ENCODE measurements at regions not wholly inside any gene's neighbourhood (a gene's known extent, or its start where the extent isn't known, plus 50 kb on each side); places are given as distances from the start of the nearest gene placed in this dataset.

DNA sequence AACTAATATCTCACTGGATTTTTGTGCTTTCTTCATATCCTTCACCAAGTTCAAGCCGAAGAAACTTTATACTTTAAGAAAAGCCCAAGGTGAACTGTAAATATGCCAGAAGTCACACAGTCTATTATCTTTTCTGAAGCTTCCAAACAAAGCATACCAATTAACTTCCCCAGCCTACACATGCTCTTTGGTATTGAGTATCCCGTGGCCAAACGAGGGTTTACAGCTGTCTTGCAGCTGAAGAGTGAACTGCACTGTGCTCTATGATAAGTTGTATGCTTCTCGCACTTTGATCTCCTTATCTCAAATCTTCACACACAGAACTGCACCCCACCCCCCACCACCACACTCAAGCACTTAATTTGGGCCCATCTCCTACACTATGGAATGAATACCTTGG is 215.6 kb upstream of the VEPH1 start:
- no peak for DNase-seq (ENCODE audit: low read depth)

DNA sequence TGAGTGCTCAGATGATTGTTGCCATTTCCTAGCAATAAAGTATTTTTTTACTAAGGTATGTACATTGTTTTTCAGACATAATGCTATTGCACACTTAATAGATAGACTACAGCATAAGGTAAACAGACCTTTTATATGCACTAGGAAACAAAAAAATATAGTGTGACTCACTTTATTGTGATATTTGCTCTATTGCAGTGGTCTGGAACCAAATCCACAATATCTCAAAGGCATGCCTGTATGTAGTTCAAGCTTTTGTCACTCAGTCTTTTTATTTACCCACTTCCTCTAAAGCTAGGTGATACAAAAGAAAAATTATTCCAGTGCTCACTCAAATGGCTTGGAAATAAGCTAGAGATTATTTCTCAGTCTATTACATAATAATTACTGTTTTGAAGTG is 209.9 kb upstream of the VEPH1 start:
- DNase-seq (ENCODE audit: low read depth): no peak

DNA sequence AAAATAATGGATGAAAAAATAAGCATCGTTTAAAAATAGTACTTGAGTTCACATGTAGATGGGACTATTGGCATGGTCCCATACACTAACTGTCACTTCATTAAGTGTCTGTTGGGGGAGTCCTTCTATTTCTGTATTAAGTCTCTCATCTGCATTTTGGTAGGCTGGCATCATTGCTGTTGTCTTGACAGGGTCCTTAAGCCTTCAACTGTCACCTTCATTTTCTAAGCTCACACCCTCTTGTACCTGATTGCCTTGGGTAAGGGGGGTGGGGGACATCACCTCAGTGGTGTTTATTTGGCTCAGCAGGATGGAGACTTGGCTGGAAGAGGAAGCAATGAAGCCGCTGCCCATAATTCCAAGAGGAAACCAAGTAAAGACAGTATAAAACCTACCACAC is 202.0 kb upstream of the VEPH1 start:
- DNase-seq (ENCODE audit: low read depth): no peak

DNA sequence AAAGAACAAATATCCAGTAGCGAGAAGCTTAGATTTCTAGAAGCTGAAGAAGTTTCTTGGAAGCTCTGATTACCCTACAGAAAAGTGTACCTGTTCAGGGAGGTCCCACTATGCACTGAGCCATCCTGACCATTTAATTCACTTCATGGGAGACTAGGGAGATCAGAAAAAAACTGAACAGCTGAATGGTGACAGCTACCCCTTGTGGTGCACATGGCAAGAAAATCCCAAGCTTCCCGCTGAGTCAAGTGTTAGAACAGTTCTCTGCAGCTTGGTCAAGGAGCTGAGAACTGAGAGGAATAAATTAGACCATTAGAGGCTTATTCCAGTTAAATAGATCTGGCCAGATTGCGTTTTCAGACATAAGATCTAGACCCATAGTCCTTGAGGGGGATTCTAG is 197.2 kb upstream of the VEPH1 start:
- DNase-seq (ENCODE audit: low read depth): no peak

DNA sequence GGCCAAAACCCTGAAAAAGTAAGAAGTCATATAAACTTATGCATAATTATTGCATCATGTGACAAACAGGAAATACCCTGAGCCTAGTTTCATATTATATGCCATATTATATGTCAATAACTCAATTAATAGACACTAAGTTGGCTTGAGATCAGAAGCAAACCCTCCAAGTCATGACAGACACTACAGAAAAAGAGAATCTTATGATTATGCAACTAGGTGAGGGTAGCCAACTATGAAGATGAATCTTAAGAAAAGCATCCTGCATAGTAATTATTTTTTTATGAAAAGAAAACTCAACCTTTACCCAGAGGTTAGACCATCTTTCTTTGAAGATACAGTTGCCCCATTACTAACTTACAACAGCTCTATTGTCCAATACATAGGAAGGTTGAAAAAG is 192.4 kb upstream of the VEPH1 start:
- no peak for DNase-seq (ENCODE audit: low read depth)

DNA sequence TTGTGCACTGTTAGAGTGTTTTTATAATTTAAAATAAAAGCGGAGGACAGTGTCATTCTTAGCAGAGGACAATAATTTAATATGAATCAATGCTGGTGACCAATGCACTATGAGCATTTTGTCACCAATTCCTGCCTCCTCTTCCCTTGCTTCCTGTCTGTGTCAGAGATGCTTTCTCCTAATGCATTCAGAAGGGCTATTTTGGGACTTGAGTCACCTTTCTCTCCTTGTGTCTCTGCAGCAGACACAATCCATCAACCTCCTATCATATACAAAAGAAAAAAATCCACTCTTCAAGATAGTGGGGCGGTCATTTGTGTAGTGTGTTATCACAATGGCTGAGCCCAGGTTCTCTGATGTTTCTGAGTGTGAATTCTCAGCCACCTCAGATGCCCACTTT is 191.9 kb upstream of the VEPH1 start:
- DNase-seq (ENCODE audit: low read depth): no peak

DNA sequence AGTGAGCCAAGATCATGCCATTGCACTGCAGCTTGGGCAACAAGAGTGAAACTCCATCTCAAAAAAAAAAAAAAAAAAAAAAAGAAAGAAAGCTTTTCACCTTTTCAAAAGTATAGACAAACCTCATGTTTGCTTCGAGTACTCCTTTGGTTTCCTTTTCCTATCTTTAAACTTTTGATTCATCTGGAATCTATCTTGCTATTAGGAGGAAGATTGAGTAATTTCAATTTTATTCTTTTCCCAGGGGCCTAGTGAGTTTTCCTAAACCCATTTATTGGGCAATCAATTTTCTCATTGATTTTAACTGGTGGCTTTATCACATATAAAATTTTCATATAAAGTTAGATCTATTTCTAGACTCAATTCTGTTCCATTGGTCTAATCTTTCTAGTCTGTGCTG is 190.5 kb upstream of the VEPH1 start:
- no peak for DNase-seq (ENCODE audit: low read depth)

DNA sequence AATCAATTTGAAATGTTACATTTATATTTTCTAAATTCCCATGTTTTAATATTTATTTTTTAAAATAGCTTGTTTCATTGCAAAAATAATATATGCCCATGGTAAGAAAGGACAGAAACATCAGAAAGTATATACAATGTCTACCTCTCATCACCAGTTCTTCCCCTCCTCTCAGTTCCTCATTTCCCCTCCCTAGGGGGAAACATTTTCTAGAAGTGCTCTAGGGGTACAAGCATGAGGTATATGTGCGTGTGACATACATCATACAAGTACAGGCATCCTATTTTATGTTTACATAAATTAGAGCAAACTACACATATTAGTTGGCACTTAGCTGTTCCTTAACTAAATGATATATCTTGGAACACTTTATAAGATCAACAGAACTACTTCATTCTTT is 189.3 kb upstream of the VEPH1 start:
- no peak for DNase-seq (ENCODE audit: low read depth)

DNA sequence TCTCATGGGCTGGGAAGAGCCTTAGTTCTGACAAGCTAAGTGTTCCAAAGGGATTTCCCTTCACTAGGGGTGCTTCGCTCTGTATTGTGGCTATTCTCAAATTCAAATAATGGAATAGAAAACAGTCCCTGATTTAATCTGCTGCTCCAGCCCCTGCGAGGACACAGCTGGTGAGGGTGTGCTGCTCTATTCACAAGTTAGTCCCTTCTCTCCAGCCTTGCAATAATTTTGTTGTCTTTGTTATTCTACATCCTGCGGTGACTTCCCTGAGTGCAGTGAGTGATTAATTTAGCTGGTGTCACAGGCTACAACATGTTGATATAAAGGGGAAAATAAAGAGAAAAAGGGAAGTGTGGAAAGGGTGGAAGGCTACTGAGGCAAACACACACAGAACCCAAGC is 180.5 kb upstream of the VEPH1 start:
- no peak for DNase-seq (ENCODE audit: low read depth)

DNA sequence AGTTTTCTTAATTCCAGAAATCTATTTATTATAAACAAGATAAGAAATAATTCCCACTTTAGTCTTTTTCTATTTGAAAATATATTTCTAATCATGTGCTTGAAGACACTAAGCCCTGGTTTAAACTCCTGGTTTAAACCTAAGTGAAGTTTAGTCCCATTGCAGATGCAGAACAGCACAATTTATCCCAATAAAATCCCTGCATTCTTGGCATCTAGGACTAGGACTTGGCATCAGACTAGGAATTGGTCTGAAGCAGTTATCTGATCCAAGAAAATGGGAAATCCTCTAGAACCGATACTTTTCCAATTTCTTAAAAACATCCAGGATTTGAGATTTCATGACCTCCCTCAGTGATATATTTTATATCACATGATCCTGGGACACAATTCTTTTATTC is 168.8 kb upstream of the VEPH1 start:
- no peak for DNase-seq (ENCODE audit: low read depth)

DNA sequence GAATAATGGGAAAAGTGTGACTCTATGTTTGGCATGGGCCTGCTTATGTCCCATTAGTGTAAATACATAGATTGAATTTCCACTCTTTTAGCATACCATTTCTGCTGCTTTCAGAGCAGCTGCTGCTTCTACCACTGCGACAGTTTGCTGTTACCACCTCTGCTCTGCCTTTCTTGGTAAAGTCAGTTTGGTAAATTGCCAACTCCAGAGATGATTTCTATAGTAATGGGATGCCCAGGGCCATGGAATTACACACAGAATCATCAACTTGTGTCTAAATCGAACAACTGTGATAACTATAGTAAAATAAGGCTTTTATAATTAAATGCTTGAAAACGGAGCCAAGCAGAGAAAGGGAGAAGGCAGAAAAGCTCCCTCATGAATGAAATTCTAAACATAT is 168.4 kb upstream of the VEPH1 start:
- no peak for DNase-seq (ENCODE audit: low read depth)

DNA sequence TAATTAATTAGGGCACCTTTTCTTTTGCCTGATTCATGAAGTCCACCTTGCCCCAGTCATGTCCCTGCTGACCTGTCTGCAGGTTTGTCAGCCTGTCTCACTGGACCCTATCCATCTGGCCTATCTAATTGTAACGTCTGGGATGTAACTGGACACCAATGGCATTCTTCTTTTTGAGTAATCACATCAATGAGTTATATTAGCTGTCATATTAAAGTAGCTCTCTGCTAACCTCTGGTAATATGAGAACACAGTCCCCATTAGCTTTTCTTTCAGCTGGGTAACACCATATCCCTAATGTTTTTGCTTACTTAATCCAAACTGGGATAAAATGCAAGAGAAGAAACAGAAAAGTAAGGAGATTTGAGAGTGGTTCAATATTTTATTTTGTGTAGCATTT is 166.2 kb upstream of the VEPH1 start:
- no peak for DNase-seq (ENCODE audit: low read depth)

DNA sequence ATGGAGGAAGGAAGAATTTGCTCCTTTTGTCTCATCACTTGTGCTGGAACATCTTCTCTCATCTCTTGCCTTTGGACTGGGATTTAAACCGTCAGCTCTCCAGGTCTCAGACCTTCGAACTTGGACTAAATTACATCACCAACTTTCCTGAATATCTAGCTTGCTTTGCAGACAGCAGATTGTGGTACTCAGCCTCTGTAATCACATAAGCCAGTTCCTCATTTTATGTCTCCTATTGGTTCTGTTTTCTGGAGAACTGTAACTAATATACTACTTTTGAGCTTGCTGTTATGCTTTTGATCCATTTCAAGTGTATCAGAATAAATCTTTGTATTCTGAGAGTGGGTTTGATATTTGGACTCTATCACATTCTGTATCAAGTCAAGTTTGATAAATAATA is 164.3 kb upstream of the VEPH1 start:
- no peak for DNase-seq (ENCODE audit: low read depth)

DNA sequence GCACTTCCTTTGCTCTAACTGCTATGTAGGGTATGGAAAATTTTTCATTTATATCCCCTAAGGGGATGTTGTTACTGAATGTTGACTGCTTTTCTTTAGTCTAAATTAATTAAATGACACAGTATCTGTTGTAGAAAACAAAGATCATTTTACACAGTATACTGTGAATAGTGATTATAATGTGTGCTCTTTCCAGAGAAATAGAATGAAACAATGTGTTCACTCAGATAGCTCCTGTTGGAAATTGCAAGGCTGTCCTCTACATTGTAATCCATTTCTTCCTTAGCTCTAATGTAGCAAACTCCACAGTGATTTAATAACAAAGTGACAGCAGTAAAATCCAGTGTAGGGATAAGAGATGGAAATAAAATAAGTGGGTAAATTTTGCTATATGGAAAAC is 159.0 kb upstream of the VEPH1 start:
- no peak for DNase-seq (ENCODE audit: low read depth)

DNA sequence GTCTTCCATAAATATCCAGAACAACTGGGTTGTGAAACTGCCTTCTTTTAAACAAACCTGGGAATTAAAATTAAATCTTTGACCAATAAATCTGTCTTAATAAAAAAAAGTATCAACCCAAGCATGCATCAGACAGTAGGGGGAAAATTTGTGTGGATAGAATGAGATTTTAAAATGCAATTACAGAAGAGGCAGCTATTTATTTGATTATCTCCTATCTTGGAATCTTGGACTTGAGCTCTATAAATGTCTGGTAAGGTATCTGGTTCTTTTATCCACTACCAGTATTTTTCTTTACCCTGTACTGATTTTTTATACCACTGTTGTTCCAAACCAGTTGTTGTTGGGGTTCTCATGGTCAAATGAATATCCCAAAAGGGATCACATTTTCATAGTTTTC is 157.6 kb upstream of the VEPH1 start:
- no peak for DNase-seq (ENCODE audit: low read depth)

DNA sequence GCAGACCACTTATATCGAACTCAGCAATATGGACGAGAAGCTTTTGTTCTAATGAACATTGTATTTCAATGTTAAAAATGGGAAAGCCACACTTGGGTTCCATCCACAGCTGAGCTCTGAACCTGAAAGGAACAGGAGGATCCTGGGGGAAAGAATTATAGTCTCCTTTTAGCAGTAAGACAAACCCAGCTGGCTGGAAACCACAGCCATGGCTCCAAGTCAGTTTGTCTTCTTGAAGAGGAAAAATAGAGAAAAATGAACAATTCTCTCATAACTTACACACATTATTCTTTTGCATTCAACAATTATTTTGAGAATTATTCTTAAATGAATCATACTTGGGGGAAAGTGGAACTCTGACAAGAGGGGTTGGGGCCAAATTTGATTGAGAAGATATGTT is 149.2 kb upstream of the VEPH1 start:
- DNase-seq (ENCODE audit: low read depth): no peak

DNA sequence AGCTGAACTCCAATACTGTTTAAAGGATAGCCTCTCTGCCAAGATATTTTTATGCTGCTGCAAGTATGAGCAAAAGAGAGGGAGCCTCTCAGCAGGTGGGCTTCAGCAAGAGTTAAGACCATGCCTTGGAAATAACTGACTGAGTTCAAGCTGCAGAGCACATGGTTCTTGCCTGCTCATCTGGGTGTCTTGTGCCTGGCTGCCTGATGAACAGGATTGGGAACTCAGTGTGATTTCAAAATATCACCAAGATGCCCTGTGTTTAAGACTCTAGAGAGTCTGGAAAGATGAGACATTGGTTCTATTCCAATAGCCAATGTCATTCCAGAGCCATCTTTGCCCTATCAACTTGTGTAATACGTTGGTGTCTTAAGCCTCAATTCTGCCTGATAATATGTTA is 147.5 kb upstream of the VEPH1 start:
- no peak for DNase-seq (ENCODE audit: low read depth)

DNA sequence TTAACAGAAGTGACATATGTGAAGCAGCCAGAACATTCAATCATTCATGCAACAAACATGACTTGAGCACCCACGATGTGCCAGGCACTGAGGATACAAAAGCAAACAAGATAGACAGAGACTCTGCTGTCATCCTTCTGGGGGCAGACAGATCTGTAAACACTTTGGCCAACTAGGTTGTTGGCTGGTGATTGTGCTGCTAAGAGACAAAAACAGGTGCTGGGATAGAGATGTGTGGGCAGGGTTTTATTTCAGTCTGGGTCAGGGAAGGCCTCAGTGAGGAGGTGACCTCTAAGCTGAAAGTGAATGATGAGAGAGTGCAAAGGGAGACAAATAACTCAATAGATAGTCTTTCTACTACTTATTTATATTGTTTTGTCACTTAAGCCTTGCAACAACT is 147.0 kb upstream of the VEPH1 start:
- DNase-seq (ENCODE audit: low read depth): no peak

DNA sequence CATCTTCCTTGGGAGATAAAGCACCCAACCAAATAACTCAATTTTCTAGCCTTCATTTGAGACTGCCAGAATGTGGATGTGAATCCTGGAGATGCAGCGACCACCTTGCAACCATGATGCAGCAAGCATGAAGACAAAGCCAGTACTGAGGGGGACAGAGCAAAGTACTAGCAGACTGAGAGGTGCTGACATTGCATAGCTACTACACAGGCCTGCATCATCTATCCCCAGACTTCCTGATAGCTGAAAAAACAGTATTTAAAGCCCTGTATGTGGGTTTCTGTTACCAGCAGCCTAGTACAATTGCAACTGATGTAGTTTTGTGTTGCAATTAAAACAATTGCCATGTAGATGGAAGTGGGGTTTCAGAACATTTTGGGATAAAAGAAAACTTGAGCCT is 146.3 kb upstream of the VEPH1 start:
- DNase-seq (ENCODE audit: low read depth): no peak

DNA sequence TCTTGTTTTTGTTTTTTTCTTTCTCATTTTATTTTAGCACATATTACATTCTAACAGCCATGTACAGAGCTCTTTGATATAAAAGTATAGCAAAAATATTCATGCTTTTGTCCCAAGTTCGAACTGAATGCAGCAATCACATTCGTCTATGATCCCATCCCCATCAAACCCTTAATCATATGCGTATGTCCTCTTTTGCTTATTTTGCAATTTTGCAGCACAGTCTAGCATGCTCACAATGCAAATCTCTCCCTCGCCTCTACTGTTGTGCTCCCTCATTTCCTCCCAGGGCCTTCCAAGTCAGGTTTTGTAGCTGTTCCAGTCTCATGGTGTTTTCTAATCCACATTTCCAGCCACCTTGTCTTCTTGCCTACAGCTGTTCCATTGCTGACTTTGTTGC is 144.6 kb upstream of the VEPH1 start:
- DNase-seq (ENCODE audit: low read depth): no peak

DNA sequence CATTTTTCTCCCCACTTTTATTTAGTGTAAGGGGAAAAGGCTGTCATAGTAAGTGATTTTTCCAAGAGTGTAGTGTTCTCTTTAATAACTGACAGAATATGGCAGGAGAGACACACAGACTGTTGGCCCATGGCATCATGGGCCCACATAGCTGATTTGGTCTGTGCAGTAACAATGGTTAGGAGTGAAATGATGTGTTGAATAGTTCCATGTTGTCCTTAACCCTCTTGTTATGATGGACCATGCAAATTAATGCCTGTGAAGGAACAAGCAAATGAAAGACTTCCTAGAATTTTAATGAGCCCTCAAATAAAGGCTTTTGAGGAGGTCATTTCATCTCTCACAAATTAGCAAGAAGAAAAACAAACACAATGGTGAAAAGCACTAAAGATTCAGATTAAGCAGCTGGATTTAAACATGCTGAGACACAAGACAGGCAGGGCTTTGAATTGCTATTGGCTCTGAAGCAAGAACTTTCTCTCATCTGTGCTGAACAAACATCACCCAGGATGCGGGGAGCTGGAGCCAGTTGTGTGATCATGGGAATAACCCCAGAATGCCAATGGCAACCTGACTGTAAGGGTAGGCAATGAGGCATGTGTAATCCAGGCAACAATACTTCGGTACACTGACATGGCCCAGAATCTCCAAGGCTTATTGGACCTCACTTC is 136.7 kb upstream of the VEPH1 start:
- no peak for DNase-seq (ENCODE audit: low read depth)

DNA sequence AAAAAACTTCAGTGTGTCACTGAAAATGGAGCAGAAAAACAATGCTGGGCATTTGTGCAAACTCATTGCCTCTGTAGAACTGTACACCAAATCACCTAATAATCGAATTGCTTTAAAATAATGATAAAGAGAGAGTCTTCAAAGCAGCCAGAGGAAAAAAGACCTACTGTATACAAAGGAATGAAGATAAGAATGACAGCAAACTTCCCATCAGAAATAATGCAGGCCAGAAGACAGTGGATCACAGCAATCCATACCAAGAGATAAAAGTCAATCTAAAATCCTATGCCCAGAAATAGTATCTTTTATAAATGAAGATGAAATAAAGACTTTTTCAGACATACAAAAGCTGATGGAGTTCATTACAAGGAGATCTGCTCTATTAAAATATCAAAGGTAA is 134.7 kb upstream of the VEPH1 start:
- no peak for DNase-seq (ENCODE audit: low read depth)

DNA sequence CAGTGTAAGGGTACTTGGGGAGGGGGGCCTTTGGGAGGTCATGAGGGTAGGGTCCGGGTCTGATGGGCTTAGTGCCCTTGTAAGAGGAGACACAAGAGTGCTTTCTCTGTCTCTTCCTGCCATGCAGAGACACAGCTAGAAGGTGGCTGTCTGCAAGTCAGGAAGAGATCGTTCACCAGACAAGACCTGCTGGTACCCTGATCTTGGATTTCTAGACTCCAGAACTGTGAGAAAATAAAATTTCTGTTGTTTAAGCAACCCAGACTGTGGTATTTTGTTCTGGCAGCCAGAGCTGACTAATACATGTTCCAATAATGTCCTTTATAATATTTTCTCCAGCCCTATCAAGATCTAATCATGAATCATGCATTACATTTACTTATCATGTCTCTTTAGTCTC is 130.0 kb upstream of the VEPH1 start:
- no peak for DNase-seq (ENCODE audit: low read depth)

DNA sequence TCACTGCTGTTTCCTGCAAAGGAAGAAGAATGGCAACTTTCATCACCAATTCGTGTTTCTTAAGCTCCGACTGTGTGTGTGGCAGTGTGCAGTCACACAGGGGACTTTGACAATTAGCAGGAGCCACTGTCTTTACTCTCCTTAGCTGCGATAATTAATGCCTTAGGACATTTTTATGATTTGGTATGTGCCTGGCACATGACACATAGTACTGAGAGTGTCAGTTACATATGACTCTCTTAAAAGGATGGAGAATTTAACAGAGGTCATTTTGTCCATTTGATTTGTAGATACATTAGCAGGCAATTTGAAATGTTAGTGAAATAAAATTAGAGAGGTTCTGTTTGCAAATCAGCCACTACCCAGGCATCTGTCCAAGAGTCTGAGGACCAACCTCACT is 128.9 kb upstream of the VEPH1 start:
- DNase-seq (ENCODE audit: low read depth): no peak

DNA sequence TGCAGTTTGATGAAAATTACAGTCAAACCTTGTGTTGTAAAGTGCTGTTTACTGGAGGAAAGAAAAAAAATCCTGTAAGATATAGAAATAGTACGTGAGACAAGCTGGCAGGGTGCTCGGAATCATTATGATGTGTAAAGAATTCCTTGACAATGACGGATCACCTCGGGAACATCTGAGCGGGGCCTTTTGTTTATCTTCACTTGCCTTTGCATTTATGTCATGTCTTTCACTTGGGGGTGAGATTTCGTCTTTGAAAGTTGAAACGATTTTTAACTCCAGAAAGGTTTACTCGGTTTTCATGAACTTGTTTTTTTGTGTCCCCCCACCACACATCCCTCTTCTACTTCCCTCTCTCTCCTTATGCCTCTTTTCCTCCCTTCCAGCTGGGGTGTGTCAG is 128.3 kb upstream of the VEPH1 start:
- DNase-seq (ENCODE audit: low read depth): no peak
